Parathyroid adenoma (tissue), 2 donors: ENCODE measurements at regions not wholly inside any gene's neighbourhood (a gene's known extent, or its start where the extent isn't known, plus 50 kb on each side); places are given as distances from the start of the nearest gene placed in this dataset.

Experiments
- H2AFZ ChIP-seq: fragments of 300-600 bp; sonication (generic); one replicate; pipeline ENCODE4 v1.7.0; 2017; ENCODE audit warnings: antibody characterized with exemption, mild to moderate bottlenecking
- H3K27ac ChIP-seq: fragments of 300-600 bp; sonication (generic); one replicate; pipeline ENCODE4 v1.7.0; 2017
- H3K27me3 ChIP-seq: fragments of 300-600 bp; sonication (generic); one replicate; pipeline ENCODE4 v1.7.0; 2017; ENCODE audit warnings: low read length; ENCODE audit not compliant: control insufficient read depth, insufficient read depth
- H3K36me3 ChIP-seq: fragments of 300-600 bp; sonication (generic); one replicate; pipeline ENCODE4 v1.7.0; 2017; ENCODE audit warnings: low read length; ENCODE audit not compliant: control insufficient read depth, insufficient read depth
- H3K4me1 ChIP-seq: fragments of 300-600 bp; sonication (generic); one replicate; pipeline ENCODE4 v1.7.0; 2017; ENCODE audit warnings: control low read depth
- H3K4me2 ChIP-seq: fragments of 300-600 bp; sonication (generic); one replicate; pipeline ENCODE4 v1.7.0; 2017; ENCODE audit warnings: low read length
- H3K4me3 ChIP-seq: fragments of 300-600 bp; sonication (generic); one replicate; pipeline ENCODE4 v1.7.0; 2017; ENCODE audit warnings: low read depth, low read length
- H3K79me2 ChIP-seq: fragments of 300-600 bp; sonication (generic); one replicate; pipeline ENCODE4 v1.7.0; 2017; ENCODE audit warnings: control low read depth
- H3K9ac ChIP-seq: fragments of 300-600 bp; sonication (generic); one replicate; pipeline ENCODE4 v1.7.0; 2017; ENCODE audit warnings: mild to moderate bottlenecking
- H3K9me3 ChIP-seq: fragments of 300-600 bp; sonication (generic); one replicate; pipeline ENCODE4 v1.7.0; 2017; ENCODE audit warnings: low read length; ENCODE audit not compliant: control insufficient read depth
- CTCF ChIP-seq: fragments of 300-600 bp; sonication (generic); IDR thresholded peaks from one replicate; pipeline ENCODE4 v1.7.0; 2017; ENCODE audit warnings: antibody characterized with exemption, mild to moderate bottlenecking
- donor health status: primary hyperparathyroidism.

GRCh38 chr1:191589536-191589935 is 568.7 kb upstream of the RGS18 start:
- Histone ChIP-seq H3K9ac (no peak overlapping the region), H3K4me1 (no peaks in the 10 kb centered on the region), H3K4me3 (no peak overlapping the region), H3K27me3 (no peaks in the 10 kb centered on the region), H3K4me2 (no peak overlapping the region), H3K36me3 (no peaks in the 10 kb centered on the region), H3K9me3 (no peaks in the 10 kb centered on the region), H3K27ac (no peak overlapping the region), H3K79me2 (no peaks in the 10 kb centered on the region), H2AFZ (no peak overlapping the region)
- TF ChIP-seq CTCF, result no peak

GRCh38 chr1:191590578-191590977 is 567.7 kb upstream of the RGS18 start:
- Histone ChIP-seq H3K9ac (no peak overlapping the region), H3K27me3 (no peaks in the 10 kb centered on the region), H3K4me3 (no peak overlapping the region), H3K36me3 (no peaks in the 10 kb centered on the region), H3K79me2 (no peaks in the 10 kb centered on the region), H2AFZ (no peak overlapping the region), H3K9me3 (no peaks in the 10 kb centered on the region), H3K4me1 (no peaks in the 10 kb centered on the region), H3K4me2 (no peak overlapping the region), H3K27ac (no peak overlapping the region)
- no peak for TF ChIP-seq CTCF

- Histone ChIP-seq H3K36me3 (no peaks in the 10 kb centered on the region), H3K4me3 (no peak overlapping the region), H3K79me2 (no peaks in the 10 kb centered on the region), H3K4me2 (no peak overlapping the region), H3K9ac (no peak overlapping the region), H3K27me3 (no peaks in the 10 kb centered on the region), H3K27ac (no peak overlapping the region), H3K9me3 (no peaks in the 10 kb centered on the region), H3K4me1 (no peaks in the 10 kb centered on the region), H2AFZ (no peak overlapping the region)
- no peak for TF ChIP-seq CTCF
Measured at GRCh38 chr1:191592039-191592438, 566.2 kb upstream of the RGS18 start.

GRCh38 chr1:191592907-191593306 is 565.4 kb upstream of the RGS18 start:
- no peak overlapping the region for H3K27ac ChIP-seq
- no peaks in the 10 kb centered on the region for H3K4me1 ChIP-seq
- no peak for TF ChIP-seq CTCF
- H3K4me2 ChIP-seq, result no peak overlapping the region
- H3K79me2 ChIP-seq, result no peaks in the 10 kb centered on the region
- no peak overlapping the region for H3K9ac ChIP-seq
- H3K36me3 ChIP-seq, result no peaks in the 10 kb centered on the region
- no peak overlapping the region for H2AFZ ChIP-seq
- no peaks in the 10 kb centered on the region for H3K27me3 ChIP-seq
- H3K4me3 ChIP-seq, result no peak overlapping the region
- no peaks in the 10 kb centered on the region for H3K9me3 ChIP-seq

- H3K9ac ChIP-seq, result no peak overlapping the region
- H3K9me3 ChIP-seq, result no peaks in the 10 kb centered on the region
- no peak overlapping the region for H3K4me3 ChIP-seq
- H3K27ac ChIP-seq, result no peak overlapping the region
- no peaks in the 10 kb centered on the region for H3K36me3 ChIP-seq
- H2AFZ ChIP-seq, result no peak overlapping the region
- H3K4me1 ChIP-seq, result no peaks in the 10 kb centered on the region
- no peak overlapping the region for H3K4me2 ChIP-seq
- no peaks in the 10 kb centered on the region for H3K79me2 ChIP-seq
- TF ChIP-seq CTCF, result no peak
- H3K27me3 ChIP-seq, result no peaks in the 10 kb centered on the region
Measured at GRCh38 chr1:191595170-191595569, 563.1 kb upstream of the RGS18 start.
